Activated naive CD8-positive, alpha-beta T cell treated with anti-CD3 and anti-CD28 coated beads, Interleukin-2, amount 50 U/mL, for 16 hours (primary cell): ENCODE measurements at regions not wholly inside any gene's neighbourhood (a gene's known extent, or its start where the extent isn't known, plus 50 kb on each side); places are given as distances from the start of the nearest gene placed in this dataset.

ENCODE experiments used
- DNase-seq: peaks from one replicate; pipeline ENCODE4 v3.0.0-alpha.2; 2020; ENCODE audit warnings: low read depth, low spot score

DNA sequence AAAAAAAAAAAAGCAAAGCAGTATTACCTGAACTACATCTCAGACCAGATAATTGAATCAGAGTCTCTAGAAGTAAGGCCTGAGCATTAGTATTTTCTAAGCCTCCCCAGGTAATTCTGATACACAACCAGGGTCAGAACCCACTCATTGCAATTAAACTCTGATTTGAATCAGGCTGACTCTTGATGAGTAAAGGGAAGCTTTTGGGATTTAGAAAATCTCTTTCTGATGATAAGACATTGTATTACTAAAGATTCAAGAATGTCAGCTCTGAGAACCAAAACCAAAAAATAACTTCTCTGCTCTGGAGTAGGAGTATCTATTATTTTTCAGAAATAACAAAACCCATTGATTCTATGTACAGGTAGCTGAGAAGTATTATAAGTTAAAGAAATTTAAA, 100.1 kb upstream of the COL21A1 start:
- no peak for DNase-seq

DNA sequence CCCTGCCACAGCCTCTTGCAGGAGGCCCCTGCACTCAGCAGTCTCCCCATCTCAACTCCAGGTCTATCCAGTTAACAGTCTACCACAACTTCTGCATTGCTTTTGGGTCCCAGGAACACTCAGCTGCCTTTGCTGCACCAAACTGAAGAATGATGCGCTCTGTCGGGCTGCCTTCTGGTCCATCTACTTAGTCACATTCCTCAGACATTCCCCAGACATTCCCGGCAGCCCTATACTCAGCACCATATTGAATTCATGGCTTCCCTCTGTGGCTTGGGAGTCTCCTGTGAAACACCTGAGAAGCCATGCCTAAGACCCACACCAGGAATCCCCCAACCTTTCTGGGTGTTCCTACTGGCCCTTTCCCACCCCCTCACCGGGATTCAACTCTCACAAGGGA, 99.6 kb upstream of the COL21A1 start:
- DNase-seq = no peak

DNA sequence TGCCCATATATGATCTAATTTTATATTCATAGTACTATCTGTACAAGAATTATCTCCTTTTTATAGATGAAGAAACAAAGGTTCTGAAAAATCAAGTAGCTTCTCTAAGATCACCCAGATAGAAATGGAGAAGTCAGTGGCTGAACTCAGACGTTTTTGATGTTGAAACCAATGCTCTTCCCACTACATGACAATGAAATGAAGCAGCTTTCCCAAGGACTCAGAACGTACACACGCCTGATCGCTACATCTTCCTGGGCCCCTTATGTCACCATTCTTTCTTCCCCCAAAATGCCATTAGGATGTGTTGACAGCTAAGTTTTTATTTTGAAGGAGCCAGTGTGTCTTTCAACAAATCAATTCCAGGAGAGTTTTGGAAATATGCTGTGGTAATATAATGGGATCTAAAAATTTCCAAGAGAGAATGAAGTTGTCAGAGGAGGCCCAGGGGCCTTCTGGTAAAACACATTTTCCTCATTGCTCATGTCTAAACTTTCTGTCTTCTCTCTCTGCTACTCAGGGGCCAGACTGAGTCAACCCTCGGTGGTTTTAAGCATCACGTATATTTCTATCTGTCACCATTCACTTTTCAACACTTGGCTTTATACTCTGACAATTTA, 98.1 kb upstream of the COL21A1 start:
- DNase-seq = no peak

DNA sequence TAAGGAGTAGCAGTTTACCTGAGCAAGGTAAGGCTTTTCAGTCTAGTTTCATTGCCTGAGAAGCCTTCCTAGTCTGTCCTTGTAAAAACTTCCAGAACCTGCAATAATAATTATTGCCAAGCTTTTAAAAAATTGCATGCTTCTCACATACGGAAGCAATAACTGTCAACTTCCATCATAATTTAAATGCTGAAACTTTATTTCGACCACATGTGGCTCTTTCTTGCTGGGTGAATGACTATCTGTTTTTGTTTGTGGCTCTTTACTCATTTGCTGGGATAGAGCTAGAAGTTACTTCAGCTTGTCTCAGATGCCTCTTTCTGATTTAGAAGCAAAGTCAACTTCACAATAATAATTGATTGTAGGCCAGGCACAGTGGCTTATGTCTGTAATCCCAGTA, 95.9 kb upstream of the COL21A1 start:
- DNase-seq = no peak

DNA sequence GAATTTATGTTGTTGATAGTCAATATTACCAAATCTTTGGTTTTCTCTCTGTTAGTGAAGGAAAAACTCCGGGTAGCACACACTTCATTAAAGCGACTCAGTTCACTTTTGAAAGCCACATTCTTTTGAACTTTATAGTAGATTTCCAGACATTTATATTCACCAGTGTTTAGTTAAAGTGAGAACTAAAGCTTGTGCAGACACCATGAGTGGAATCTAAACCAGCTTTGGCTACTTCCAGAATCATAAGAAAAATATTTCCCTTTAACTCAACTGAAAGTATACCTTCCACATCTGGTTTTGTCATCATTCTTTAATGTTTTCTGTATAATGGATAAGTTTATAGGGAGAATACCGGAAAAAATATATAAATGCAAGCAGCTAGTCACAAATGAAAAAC, 92.1 kb upstream of the COL21A1 start:
- no peak for DNase-seq

DNA sequence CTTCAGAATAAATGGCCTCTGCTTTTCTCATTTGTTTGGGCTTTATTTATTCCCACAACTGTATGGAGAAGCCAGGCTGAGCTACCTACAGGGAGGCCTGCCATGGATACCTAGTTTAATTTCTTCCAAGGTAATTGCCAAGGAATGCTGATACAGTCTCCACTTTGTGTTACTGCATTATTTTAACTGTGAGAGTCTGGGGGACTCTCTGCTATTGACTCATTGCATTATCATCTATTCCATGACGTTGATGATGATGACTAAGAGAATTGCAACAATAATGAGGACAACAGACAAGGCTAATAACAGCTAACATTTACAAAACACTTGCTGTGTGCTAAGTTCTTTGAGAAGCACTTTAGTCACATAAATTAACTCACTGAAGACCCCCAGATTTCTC, 88.3 kb upstream of the COL21A1 start:
- no peak for DNase-seq

DNA sequence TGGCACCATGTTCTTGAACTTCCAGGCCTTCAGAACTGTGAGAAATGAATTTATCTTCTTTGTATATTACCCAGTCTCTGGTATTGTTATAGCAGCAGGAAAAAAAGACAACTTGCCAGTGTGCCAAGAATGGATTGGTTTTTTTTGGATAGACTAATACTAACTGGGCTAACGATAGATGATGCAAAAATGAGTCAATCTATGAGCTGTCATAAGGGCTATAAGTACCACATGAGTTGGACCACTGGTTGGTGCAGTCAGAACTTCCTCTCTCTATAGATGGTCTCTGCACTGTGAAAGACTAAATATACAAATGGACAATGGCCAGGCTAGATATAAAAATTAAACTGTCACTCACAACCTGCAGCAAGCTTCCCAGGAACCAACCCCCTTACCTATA, 87.6 kb upstream of the COL21A1 start:
- DNase-seq = no peak

DNA sequence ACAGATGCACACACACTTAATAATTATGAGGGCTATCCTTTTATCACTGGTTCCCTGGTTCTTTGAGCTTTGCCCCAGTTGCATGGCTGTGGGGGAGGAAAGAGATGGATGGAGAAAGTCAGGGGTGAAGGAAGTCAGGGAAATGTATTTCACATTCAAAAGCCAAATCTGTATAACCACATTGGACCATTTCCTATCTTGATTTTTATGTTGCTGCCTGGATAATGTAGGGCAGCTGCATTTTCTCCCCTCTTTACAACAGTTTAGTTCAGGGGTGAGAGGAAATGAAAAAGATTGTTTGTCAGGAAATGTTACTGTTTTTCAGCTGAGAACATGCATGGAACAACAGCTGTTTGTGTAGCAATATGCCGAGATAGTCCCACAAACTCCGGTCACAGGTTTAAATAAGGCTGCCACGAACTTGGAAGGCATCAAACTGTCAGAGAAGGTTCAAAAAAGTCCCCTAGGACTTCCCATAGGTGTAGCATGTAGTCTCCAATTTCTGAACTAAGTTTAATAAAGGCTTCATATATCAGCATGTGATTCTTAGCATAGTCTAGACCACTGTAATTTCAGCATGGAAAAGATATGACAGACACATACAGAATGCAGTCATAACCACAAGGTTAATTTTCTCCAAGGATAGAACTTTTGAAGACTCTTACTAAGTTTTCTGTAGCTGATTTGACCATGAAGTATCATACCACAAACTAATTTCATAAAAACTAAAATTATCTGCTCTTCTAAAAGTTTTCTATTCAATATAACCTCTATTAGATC, 82.1 kb upstream of the COL21A1 start:
- DNase-seq = no peak

DNA sequence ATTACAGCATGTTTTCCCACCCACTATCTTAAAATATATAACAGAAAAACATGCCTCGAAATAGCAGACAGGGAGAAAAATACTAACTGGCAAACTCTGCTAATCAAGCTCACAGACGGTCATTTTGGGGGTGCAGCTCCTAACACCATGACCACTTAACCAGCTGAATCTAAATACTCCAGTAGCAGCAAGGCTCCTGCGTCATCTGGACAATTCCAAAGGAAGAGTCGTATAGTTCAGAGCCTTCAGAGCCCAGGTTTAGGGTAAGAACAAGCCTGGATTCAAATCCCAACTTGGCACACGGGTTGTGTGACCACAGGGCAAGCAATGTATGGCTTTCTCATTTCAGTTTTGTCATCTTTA, 81.3 kb upstream of the COL21A1 start:
- DNase-seq = no peak

DNA sequence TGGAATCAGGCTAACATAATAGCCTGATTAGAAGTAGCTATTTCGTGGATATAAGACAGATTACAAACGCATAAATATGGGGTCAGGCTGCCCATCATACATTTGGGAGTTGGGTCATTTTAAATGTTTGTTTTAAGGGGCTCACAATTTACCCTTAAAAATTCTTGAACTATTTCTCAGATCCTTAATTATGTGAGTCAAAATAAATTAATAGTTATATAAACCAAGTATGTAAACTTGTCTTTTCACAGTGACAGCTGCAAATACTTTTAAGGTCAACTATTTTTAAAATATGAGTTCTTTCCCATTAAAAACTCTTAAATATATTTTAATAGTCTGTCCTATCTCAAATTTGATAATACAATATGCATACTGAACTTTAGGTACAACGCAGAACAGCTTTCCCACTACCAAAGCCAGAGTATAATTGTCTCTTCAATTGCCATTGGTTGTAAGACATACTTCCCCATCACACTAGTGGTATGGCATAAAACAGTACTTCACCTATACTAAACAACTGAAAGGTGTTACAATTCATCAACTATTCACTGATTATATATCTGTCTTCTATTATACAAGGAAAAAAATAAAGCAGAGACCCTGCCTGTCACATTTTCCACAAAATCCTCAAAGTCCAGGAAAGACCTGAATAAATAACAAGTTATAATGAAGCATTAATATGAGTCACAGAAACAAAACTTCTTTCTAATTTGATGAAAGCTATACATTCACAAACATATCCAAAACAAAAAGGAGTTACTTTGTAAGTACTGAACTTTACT, 80.8 kb upstream of the COL21A1 start:
- DNase-seq = no peak

DNA sequence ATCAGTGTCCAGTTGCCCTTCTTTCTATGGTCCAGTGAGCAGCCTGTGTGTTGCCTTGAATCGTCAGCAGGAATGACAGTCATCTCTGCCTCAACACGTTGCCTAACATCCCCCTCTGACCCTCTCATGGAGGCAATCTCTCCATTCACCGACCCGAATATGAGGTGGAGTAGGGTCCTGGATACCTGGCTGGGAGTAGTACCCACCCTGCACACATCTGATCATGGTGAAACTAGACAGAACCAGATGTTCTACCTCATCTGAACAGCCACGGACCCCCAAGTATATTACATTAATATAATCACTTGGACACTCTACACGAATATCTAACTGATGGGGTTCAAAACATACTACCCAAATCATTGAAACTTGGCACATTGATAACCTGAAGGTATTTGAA, 77.0 kb upstream of the COL21A1 start:
- DNase-seq = no peak

DNA sequence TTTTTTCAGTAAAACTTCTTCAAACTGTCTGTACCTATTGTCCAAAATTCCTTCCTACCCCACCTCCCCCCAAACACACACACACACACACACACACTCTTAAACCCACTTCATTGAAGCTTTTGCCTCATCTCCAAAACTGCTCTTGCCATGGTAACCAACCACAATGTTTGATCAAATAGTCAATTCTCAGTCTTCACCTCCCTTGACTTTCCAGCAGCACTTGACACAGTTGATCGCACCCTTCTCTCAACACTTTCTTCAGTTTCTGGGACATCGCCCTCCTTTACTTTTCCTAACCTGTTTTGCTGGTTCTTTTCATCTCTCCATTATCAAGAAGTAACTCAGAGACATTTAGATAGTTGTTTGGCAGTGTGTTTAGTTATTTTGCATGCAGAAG, 71.5 kb upstream of the COL21A1 start:
- DNase-seq = no peak

DNA sequence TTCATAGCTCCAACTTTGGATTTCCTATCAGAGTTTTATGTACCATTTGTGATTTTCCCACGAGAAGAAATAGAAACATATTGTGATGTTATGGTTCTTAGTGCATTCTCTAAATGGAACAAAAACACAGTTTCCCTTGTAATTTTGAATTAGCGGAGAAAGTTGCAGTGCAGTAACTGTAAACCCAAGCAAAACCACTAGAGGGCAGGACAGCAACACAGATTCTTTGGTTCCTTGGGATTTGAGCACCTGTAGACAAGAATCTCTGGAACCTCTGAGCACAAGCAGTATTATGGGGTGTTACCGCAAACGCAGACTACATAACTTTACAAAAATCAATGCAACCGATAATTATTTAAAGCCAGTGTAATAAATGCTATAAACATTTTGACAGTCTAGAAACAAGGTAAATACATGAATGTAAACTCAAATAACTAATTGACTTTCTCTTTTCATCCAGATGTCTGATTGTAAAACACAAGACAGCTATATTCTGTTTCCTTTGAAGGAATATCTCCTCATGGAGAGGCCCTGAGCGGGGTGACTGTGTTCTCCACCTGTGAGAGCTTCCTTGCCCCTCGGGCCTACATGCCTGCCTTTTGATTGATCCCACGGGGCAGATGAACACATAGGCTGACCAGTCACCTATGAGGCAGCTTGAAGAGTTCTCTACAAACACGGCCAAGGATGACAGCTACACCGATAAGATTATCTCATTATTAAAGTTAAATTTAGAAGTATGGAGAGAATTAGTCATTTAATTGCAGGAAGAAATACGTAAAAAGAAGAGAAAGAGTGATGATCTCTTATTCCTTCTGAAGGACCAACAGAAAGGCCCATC, 67.5 kb upstream of the COL21A1 start:
- DNase-seq = no peak

DNA sequence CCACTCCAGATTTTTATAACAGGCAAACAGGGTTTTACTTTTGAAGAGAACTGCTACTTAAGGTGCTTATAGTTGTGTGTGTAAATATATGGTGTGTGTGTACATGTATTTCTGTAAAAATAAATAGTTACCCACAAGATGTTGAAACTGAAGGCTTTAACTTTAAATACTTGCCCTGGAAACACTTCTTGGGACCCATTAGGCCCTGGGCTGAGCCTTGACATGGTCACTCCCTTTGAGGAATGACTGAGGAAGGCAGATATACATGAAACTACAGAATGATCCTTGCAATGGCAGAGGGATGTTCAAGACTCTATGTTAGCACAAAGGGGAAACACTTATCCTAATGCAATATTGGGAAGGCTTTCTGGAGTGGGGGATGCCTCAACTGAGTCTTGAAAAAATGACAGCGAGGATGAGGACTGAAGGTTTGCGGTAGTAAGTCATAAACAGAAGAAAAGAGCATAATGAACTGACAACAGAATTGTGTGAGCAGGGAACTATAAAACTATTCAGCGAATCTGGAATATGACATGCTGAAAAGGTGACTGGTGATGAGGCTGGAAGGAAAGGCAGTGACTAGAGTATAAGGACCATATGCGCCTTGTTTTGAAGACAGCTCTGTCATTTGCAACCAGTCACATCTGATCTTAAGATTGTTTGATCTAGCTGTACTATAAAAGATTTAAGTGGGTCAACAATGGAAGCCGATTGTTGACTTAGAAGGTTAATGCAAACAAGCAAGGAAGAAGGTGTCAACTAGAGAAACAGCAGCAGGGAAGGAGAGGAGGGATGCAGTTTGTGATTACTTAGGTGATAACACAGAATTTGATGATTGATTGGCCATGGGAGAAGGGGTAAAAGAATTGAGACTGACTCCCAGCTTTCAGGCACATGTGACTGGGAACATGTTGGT, 64.4 kb upstream of the COL21A1 start:
- no peak for DNase-seq

DNA sequence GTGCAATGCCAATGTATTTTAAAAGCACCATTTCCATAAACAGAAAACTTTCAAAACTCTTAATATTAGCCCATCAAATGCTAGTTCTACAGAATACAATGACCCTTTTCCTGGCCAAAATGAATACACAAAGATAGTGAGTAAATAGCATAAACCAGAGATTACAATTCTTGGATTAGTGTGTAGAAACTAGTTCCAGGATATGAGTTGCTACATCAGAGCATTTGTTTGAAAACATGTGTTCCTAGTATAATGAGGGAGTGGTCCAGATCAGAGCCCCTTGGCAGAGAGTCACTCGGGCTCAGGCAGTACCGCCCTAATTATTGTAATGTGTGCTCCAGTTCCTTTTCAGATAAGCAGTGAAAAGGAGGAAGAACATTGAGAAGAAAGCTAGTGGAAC, 63.7 kb upstream of the COL21A1 start:
- no peak for DNase-seq

DNA sequence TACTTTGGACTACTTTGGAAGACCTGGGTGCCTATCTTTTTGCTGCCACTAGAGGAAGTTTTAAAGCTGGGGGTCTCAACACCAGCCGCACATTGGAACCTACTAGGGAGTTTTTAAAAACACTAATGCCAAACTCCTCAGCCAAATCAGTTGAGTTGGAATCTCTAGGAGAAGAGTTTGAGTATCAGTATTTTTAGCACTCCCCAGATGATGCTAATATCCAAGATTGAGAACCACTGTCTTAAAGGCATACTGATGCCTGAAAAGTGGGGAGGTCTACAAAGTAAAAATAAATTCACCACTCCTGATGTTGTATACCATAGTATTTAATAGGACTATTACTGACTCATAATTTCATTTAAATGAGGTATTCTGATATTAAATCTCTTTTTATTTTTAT, 62.9 kb upstream of the COL21A1 start:
- no peak for DNase-seq

DNA sequence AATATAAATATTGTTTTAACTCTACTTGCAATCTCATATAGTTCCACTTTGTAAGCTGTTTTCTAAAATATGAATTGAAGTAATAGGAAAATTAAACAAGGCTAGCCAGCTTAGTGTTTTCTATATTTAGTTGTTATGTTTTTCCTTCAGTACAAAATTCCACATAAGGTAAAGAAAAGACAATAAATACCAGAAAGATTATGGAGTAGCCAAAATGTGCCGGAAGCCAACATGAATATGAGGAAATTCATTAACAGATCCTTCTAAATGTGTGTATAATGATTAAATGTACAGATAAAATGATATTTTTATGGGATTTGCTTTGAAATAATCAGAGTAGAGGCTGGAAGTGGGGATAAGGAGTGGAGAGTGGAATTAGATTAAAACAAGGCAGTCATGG, 52.5 kb upstream of the COL21A1 start:
- DNase-seq = no peak

DNA sequence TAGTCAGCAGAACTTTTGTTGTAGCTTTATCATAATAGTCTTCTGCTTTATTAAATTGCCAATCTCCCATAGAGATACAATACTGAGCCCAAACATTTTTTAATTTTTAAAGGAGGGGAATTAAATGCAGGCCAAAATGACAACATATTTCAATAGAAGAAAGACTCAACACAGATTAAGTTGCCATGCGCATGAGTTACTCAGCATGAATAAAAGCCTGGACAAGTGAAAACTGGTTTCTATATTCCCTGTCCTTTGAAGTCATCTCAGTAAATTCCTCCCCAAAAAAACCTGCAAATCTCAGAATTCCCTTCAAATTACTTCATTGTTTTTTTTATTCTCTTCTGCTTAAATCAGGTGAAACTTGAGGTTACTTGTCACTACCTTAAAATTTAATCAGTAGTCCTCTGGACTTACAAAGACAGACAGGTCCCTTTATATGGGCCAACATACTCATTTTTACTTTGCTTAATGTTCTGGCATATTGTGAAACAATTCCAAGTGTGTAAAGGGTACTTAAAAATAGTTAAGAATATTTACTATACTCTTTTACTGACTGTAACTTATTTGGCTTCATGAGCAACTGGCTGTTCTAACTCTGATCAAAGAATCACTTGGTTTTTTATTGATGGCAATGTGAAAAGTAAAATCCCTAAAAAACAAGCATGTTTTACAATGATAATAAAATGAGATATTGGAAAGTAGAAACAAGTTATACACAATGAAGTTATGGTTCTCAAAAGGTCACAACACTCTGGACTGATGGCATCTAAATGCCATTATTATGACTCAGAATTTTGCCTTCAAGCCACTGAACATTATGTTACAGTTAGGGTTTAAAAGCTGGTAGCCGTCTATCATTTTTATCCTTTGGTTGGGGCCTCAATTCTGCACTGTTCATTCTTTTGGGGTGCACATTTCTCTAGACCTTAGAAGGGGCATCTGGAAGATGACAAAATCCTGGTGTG, 49.9 kb upstream of the COL21A1 start:
- no peak for DNase-seq
